SK-N-SH (cell line): ENCODE measurements at regions not wholly inside any gene's neighbourhood (a gene's known extent, or its start where the extent isn't known, plus 50 kb on each side); places are given as distances from the start of the nearest gene placed in this dataset.

Source experiments
- CTCF ChIA-PET: fragments of 300-600, 350-600 bp; formaldehyde crosslinking; extraction: SDS; loops from one replicate; lab custom pipeline; 2021; lab: Yijun Ruan, JAX
- POLR2A ChIA-PET: fragments of 350-600 bp; sonication (Branson Sonifier 250); formaldehyde crosslinking; extraction: SDS; loops from one replicate; lab custom pipeline; 2020; ENCODE audit warnings: antibody characterized with exemption, inconsistent platforms; lab: Yijun Ruan, JAX
- DNase-seq: peaks from one replicate; pipeline ENCODE4 v3.0.0; 2012
- H2AFZ ChIP-seq: fragments of 200-600 bp; sonication (generic); 2 replicates; pipeline ENCODE4 v1.8.1; 2016; ENCODE audit warnings: antibody characterized with exemption, mild to moderate bottlenecking, low read depth
- H3F3A ChIP-seq: fragments of 200-600 bp; sonication (generic); replicated peaks from 2 replicates; pipeline ENCODE3; 2016; ENCODE audit warnings: antibody characterized with exemption, mild to moderate bottlenecking; ENCODE audit not compliant: insufficient read depth
- H3K27ac ChIP-seq, 2 experiments: fragments of 200-500 bp in 1 of 2; fragments of 200-600 bp in 1 of 2; sonication (Bioruptor generic) in 1 of 2; sonication (generic), shearing (Covaris generic) in 1 of 2; 2 replicates each; pipeline versions ENCODE4 v1.5.1 to v1.6.1; 2014 to 2016; ENCODE audit warnings: low read depth in 2 of 2, inconsistent platforms in 1 of 2, low read length in 1 of 2, mild to moderate bottlenecking in 1 of 2, mixed read lengths in 1 of 2
- H3K27me3 ChIP-seq: fragments of 200-600 bp; sonication (generic), shearing (Covaris generic); 2 replicates; pipeline ENCODE4 v1.6.1; 2016; ENCODE audit warnings: mixed run types; ENCODE audit not compliant: insufficient read depth
- H3K36me3 ChIP-seq, 2 experiments: fragments of 200-500 bp in 1 of 2; fragments of 200-600 bp in 1 of 2; sonication (Bioruptor generic) in 1 of 2; sonication (generic) in 1 of 2; replicated peaks in 1 of 2; 2 replicates each; pipeline versions ENCODE3 to v1.5.1; 2014 to 2016; ENCODE audit warnings: low read length in 1 of 2, mild to moderate bottlenecking in 1 of 2; ENCODE audit not compliant: insufficient read depth in 2 of 2, control insufficient read depth in 1 of 2
- H3K4me1 ChIP-seq, 2 experiments: fragments of 200-500 bp in 1 of 2; fragments of 200-600 bp in 1 of 2; sonication (Bioruptor generic) in 1 of 2; sonication (generic), shearing (Covaris generic) in 1 of 2; 2 replicates each; pipeline versions ENCODE4 v1.5.1 to v1.6.1; 2014 to 2016; ENCODE audit warnings: low read depth in 1 of 2, low read length in 1 of 2, mixed run types in 1 of 2; ENCODE audit not compliant: insufficient read depth in 2 of 2, control insufficient read depth in 1 of 2
- H3K4me2 ChIP-seq: fragments of 200-600 bp; sonication (generic), shearing (Covaris generic); 2 replicates; pipeline ENCODE4 v1.6.1; 2017; ENCODE audit warnings: mixed run types
- H3K4me3 ChIP-seq, 2 experiments: fragments of 200-500 bp in 1 of 2; fragments of 200-600 bp in 1 of 2; sonication (Bioruptor generic) in 1 of 2; sonication (generic), shearing (Covaris generic) in 1 of 2; 2 replicates each; pipeline versions ENCODE4 v1.5.1 to v1.8.1; 2014 to 2016; ENCODE audit warnings: low read depth in 2 of 2, inconsistent platforms in 1 of 2, low read length in 1 of 2, mild to moderate bottlenecking in 1 of 2, mixed read lengths in 1 of 2, moderate library complexity in 1 of 2
- H3K79me2 ChIP-seq: fragments of 200-600 bp; sonication (generic); 2 replicates; pipeline ENCODE4 v1.8.1; 2017; ENCODE audit warnings: mild to moderate bottlenecking; ENCODE audit not compliant: insufficient read depth
- H3K9ac ChIP-seq: fragments of 200-600 bp; sonication (generic); 2 replicates; pipeline ENCODE4 v1.6.1; 2017; ENCODE audit warnings: mixed run types
- H3K9me2 ChIP-seq: fragments of 200-600 bp; sonication (generic); 2 replicates; pipeline ENCODE4 v1.6.1; 2017; ENCODE audit warnings: mixed run types
- H3K9me3 ChIP-seq: fragments of 200-600 bp; sonication (generic); 2 replicates; pipeline ENCODE4 v1.6.1; 2017; ENCODE audit warnings: mixed run types, mild to moderate bottlenecking, moderate library complexity
- H4K20me1 ChIP-seq: fragments of 200-600 bp; sonication (generic); 2 replicates; pipeline ENCODE4 v1.6.1; 2017; ENCODE audit warnings: mild to moderate bottlenecking, mixed run types; ENCODE audit not compliant: insufficient read depth
- EP300 ChIP-seq, 2 experiments: IDR thresholded peaks; 2 replicates each; pipeline versions ENCODE4 v1.4.0 to v1.6.1; 2012; ENCODE audit warnings: borderline replicate concordance in 1 of 2, low read depth in 1 of 2, low read length in 1 of 2
- EZH2phosphoT487 ChIP-seq: fragments of 200-600 bp; sonication (generic); IDR thresholded peaks from 2 replicates; pipeline ENCODE4 v1.6.1; 2017; ENCODE audit warnings: low read depth, mixed run types, mild to moderate bottlenecking, antibody characterized with exemption, moderate library complexity, borderline replicate concordance
- FOSL2 ChIP-seq: IDR thresholded peaks from 2 replicates; pipeline ENCODE4 v1.4.0; 2012; ENCODE audit warnings: low read depth, mild to moderate bottlenecking, moderate library complexity, borderline replicate concordance
- FOXM1 ChIP-seq: IDR thresholded peaks from 2 replicates; pipeline ENCODE4 v1.4.0; 2012; ENCODE audit warnings: low read depth, mild to moderate bottlenecking
- GABPA ChIP-seq: IDR thresholded peaks from 2 replicates; pipeline ENCODE4 v1.4.0; 2012; ENCODE audit warnings: low read depth, mild to moderate bottlenecking
- GATA2 ChIP-seq: sonication (generic); formaldehyde crosslinking; IDR thresholded peaks from 2 replicates; pipeline ENCODE4 v1.5.0; 2020; ENCODE audit warnings: mild to moderate bottlenecking, missing genetic modification reagents
- MEF2A ChIP-seq: IDR thresholded peaks from 2 replicates; pipeline ENCODE4 v1.4.0; 2012; ENCODE audit warnings: low read depth, borderline replicate concordance
- MXI1 ChIP-seq: IDR thresholded peaks from 2 replicates; pipeline ENCODE4 v1.6.1; 2012; ENCODE audit warnings: mild to moderate bottlenecking, low read depth, low read length, improper control_type of control experiment
- NFIC ChIP-seq: IDR thresholded peaks from 2 replicates; pipeline ENCODE4 v1.4.0; 2012; ENCODE audit warnings: borderline replicate concordance
- RAD21 ChIP-seq: IDR thresholded peaks from 2 replicates; pipeline ENCODE4 v1.6.1; 2012; ENCODE audit warnings: mild to moderate bottlenecking, low read length
- RCOR1 ChIP-seq: fragments of 150-350 bp; IDR thresholded peaks from 2 replicates; pipeline ENCODE4 v1.6.1; 2017; ENCODE audit warnings: antibody characterized with exemption, low read length
- SIN3A ChIP-seq: IDR thresholded peaks from 2 replicates; pipeline ENCODE4 v1.6.1; 2012; ENCODE audit warnings: low read depth, mild to moderate bottlenecking, low read length, moderate library complexity, borderline replicate concordance
- TCF12 ChIP-seq: IDR thresholded peaks from 2 replicates; pipeline ENCODE4 v1.4.0; 2012
- TEAD4 ChIP-seq: IDR thresholded peaks from 2 replicates; pipeline ENCODE4 v1.4.0; 2012; ENCODE audit warnings: mild to moderate bottlenecking, borderline replicate concordance; ENCODE audit not compliant: insufficient read depth
- WGBS: methylation state at CpG from one replicate; pipeline ENCODE4 v1.1.6; 2017; ENCODE audit warnings: low lambda C conversion rate; 5-methylcytosine and 5-hydroxymethylcytosine counted together
- TF ChIP-seq, protein P1 (sequence below): fragments of 200-600 bp; sonication (generic); IDR thresholded peaks from 2 replicates; pipeline ENCODE4 v1.6.1; 2017; ENCODE audit warnings: antibody characterized with exemption, mild to moderate bottlenecking, moderate library complexity
- TF ChIP-seq, protein P2 (sequence below): IDR thresholded peaks from 2 replicates; pipeline ENCODE4 v1.6.1; 2012; ENCODE audit warnings: mild to moderate bottlenecking, low read depth, low read length, moderate library complexity
- TF ChIP-seq, protein P3 (sequence below): IDR thresholded peaks from 2 replicates; pipeline ENCODE4 v1.4.0; 2012; ENCODE audit warnings: low read depth, borderline replicate concordance
- TF ChIP-seq, protein P4 (sequence below): fragments of 150-350 bp; IDR thresholded peaks from 2 replicates; pipeline ENCODE4 v1.6.1; 2017; ENCODE audit warnings: antibody characterized with exemption, low read length, low read depth, borderline replicate concordance
- TF ChIP-seq, protein P5 (sequence below): fragments of 150-350 bp; IDR thresholded peaks from 2 replicates; pipeline ENCODE4 v1.6.1; 2016; ENCODE audit warnings: mild to moderate bottlenecking, low read depth, low read length
- TF ChIP-seq, protein P6 (sequence below): IDR thresholded peaks from 2 replicates; pipeline ENCODE4; 2012

DNA sequence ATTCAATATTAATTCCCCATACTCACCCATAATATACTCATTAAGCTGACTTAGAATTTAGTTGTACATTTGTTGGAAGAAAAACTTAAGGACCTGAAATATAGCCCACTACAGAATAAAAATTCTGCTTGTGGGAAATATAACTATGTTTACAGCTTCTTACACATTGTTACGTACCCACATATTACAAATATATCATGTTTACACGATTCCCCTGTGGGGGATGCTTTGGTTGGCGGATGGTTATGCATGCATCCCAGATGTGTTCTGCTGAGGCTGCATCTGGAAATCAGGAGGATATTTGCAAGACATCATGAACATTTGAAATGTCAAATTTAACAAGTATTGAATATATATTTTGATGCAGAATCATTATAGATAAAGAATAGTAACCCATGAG, 79.5 kb upstream of the KL start (continued):
- TF ChIP-seq, protein P1, sequence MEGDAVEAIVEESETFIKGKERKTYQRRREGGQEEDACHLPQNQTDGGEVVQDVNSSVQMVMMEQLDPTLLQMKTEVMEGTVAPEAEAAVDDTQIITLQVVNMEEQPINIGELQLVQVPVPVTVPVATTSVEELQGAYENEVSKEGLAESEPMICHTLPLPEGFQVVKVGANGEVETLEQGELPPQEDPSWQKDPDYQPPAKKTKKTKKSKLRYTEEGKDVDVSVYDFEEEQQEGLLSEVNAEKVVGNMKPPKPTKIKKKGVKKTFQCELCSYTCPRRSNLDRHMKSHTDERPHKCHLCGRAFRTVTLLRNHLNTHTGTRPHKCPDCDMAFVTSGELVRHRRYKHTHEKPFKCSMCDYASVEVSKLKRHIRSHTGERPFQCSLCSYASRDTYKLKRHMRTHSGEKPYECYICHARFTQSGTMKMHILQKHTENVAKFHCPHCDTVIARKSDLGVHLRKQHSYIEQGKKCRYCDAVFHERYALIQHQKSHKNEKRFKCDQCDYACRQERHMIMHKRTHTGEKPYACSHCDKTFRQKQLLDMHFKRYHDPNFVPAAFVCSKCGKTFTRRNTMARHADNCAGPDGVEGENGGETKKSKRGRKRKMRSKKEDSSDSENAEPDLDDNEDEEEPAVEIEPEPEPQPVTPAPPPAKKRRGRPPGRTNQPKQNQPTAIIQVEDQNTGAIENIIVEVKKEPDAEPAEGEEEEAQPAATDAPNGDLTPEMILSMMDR = no peak
- no peak for TF ChIP-seq TCF12
- TF ChIP-seq MEF2A = no peak
- TF ChIP-seq, protein P2, sequence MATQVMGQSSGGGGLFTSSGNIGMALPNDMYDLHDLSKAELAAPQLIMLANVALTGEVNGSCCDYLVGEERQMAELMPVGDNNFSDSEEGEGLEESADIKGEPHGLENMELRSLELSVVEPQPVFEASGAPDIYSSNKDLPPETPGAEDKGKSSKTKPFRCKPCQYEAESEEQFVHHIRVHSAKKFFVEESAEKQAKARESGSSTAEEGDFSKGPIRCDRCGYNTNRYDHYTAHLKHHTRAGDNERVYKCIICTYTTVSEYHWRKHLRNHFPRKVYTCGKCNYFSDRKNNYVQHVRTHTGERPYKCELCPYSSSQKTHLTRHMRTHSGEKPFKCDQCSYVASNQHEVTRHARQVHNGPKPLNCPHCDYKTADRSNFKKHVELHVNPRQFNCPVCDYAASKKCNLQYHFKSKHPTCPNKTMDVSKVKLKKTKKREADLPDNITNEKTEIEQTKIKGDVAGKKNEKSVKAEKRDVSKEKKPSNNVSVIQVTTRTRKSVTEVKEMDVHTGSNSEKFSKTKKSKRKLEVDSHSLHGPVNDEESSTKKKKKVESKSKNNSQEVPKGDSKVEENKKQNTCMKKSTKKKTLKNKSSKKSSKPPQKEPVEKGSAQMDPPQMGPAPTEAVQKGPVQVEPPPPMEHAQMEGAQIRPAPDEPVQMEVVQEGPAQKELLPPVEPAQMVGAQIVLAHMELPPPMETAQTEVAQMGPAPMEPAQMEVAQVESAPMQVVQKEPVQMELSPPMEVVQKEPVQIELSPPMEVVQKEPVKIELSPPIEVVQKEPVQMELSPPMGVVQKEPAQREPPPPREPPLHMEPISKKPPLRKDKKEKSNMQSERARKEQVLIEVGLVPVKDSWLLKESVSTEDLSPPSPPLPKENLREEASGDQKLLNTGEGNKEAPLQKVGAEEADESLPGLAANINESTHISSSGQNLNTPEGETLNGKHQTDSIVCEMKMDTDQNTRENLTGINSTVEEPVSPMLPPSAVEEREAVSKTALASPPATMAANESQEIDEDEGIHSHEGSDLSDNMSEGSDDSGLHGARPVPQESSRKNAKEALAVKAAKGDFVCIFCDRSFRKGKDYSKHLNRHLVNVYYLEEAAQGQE = no peak
- TF ChIP-seq, protein P3, sequence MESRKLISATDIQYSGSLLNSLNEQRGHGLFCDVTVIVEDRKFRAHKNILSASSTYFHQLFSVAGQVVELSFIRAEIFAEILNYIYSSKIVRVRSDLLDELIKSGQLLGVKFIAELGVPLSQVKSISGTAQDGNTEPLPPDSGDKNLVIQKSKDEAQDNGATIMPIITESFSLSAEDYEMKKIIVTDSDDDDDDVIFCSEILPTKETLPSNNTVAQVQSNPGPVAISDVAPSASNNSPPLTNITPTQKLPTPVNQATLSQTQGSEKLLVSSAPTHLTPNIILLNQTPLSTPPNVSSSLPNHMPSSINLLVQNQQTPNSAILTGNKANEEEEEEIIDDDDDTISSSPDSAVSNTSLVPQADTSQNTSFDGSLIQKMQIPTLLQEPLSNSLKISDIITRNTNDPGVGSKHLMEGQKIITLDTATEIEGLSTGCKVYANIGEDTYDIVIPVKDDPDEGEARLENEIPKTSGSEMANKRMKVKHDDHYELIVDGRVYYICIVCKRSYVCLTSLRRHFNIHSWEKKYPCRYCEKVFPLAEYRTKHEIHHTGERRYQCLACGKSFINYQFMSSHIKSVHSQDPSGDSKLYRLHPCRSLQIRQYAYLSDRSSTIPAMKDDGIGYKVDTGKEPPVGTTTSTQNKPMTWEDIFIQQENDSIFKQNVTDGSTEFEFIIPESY = no peak
- TF ChIP-seq, all 33 proteins: peak for 0

DNA sequence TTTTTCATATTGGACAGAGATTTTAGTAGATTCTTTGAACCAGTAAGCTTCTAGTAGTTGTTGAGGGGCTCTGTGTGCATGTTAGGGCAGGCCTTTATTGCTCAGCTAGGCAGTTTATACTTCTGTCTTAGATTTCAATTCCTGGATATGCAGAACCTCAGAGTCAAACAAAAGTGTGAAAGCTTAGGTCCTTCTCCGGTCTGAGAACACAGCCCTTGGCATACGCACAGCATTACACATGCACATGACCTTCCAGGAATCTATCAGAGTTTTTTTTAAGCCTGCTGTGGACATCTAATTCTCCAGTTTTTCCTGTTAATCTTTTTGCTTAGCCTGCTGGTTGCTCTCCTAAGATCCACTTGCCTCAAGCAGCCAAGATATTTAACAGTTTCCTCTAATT, 77.9 kb upstream of the KL start:
- no peaks in the 10 kb centered on the region for H3K79me2 ChIP-seq
- no peaks in the 10 kb centered on the region for H3F3A ChIP-seq
- DNase-seq = no peak
- H3K9me2 ChIP-seq = no peaks in the 10 kb centered on the region
- no peaks in the 10 kb centered on the region for H4K20me1 ChIP-seq
- H3K9me3 ChIP-seq = no peaks in the 10 kb centered on the region
- 74% methylated on average over 2 of the region's 2 CpGs for WGBS
- no peak overlapping the region for H3K4me3 ChIP-seq
- ChIA-PET POLR2A (interaction anchor here (0.7 kb wide), 1 partner anchor 17 kb away, joined by 3 read pairs; no protein-coding TSS in a partner anchor), CTCF (no interaction called here)
- H3K27ac ChIP-seq = no peak overlapping the region
- H3K4me1 ChIP-seq = peaks cover 0 to 21% of the 10 kb centered on the region in 2 experiments; a peak in 2 of 4 replicates
- H3K36me3 ChIP-seq = no peaks in the 10 kb centered on the region
- H3K4me2 ChIP-seq = no peak overlapping the region
- H3K9ac ChIP-seq = no peak overlapping the region
- H2AFZ ChIP-seq = no peak overlapping the region
- 0 out of 2 replicates have a peak, but pooled peaks cover 4% of the 10 kb centered on the region for H3K27me3 ChIP-seq
- TF ChIP-seq, protein P4, sequence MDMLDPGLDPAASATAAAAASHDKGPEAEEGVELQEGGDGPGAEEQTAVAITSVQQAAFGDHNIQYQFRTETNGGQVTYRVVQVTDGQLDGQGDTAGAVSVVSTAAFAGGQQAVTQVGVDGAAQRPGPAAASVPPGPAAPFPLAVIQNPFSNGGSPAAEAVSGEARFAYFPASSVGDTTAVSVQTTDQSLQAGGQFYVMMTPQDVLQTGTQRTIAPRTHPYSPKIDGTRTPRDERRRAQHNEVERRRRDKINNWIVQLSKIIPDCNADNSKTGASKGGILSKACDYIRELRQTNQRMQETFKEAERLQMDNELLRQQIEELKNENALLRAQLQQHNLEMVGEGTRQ = no peak
- TF ChIP-seq GATA2 (CRISPR knock-in tag) (no peak), FOXM1 (no peak), SIN3A (no peak), MEF2A (no peak), EZH2phosphoT487 (no peak), RCOR1 (no peak), NFIC (no peak), MXI1 (no peak), TEAD4 (no peak), GABPA (no peak), EP300 (IDR thresholded peaks at IDR 0.05; ENCODE audit: borderline replicate concordance in 1 of 2, low read depth in 1 of 2, low read length in 1 of 2) (no peak), RAD21 (no peak), FOSL2 (no peak), TCF12 (no peak)
- TF ChIP-seq, protein P5, sequence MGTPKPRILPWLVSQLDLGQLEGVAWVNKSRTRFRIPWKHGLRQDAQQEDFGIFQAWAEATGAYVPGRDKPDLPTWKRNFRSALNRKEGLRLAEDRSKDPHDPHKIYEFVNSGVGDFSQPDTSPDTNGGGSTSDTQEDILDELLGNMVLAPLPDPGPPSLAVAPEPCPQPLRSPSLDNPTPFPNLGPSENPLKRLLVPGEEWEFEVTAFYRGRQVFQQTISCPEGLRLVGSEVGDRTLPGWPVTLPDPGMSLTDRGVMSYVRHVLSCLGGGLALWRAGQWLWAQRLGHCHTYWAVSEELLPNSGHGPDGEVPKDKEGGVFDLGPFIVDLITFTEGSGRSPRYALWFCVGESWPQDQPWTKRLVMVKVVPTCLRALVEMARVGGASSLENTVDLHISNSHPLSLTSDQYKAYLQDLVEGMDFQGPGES = no peak
- TF ChIP-seq, protein P6, sequence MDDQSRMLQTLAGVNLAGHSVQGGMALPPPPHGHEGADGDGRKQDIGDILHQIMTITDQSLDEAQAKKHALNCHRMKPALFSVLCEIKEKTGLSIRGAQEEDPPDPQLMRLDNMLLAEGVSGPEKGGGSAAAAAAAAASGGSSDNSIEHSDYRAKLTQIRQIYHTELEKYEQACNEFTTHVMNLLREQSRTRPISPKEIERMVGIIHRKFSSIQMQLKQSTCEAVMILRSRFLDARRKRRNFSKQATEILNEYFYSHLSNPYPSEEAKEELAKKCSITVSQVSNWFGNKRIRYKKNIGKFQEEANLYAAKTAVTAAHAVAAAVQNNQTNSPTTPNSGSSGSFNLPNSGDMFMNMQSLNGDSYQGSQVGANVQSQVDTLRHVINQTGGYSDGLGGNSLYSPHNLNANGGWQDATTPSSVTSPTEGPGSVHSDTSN = no peak
